OCI-LY3 (cell line): ENCODE measurements at regions not wholly inside any gene's neighbourhood (a gene's known extent, or its start where the extent isn't known, plus 50 kb on each side); places are given as distances from the start of the nearest gene placed in this dataset.

Experiments used
- CTCF ChIP-seq: fragments of 200-600, 300-600 bp; sonication (generic); IDR thresholded peaks from 2 replicates; pipeline ENCODE4 v1.5.1; 2014; ENCODE audit warnings: antibody characterized with exemption, low read length, low read depth
- EZH2phosphoT487 ChIP-seq: fragments of 200-600 bp; shearing (Covaris generic); IDR thresholded peaks from 2 replicates; pipeline ENCODE4 v1.6.1; 2018; ENCODE audit warnings: antibody characterized with exemption, mixed run types, low read depth

DNA sequence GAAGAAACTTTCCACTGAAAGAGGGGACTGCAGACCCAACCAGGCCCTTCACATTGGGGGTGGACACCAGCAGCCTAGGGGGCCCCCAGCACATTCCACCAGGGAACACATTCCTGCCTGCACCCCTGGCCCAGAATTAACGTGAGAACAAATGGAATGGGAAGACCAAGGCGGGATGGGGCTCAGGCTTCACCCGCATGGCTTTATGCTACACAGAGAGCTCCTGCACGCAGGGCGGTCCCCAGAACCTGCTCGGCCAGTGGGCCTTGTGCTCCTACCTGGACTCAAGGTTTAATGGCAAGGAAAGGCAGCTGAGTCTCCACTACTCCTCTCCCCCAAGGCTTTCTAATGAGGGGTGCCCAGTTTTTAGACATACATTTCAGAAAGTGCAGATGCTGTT, 146.3 kb upstream of the GPR26 start:
- TF ChIP-seq CTCF = no peak
- no peak for TF ChIP-seq EZH2phosphoT487
